HEK293 (cell line): ENCODE measurements at regions not wholly inside any gene's neighbourhood (a gene's known extent, or its start where the extent isn't known, plus 50 kb on each side); places are given as distances from the start of the nearest gene placed in this dataset.

Experiments used
- CTCF ChIA-PET: fragments of 350-600 bp; formaldehyde crosslinking; extraction: SDS; loops from one replicate; lab custom pipeline; 2021; ENCODE audit warnings: antibody characterized with exemption; lab: Yijun Ruan, JAX
- POLR2A ChIA-PET: fragments of 300-600 bp; formaldehyde crosslinking; extraction: SDS; loops from one replicate; lab custom pipeline; 2020; ENCODE audit warnings: antibody characterized with exemption, inconsistent platforms; lab: Yijun Ruan, JAX
- H3K27ac ChIP-seq: fragments of 200-500 bp; sonication (Bioruptor generic); 2 replicates; pipeline ENCODE4 v1.5.1; 2014; ENCODE audit warnings: low read depth, low read length, control low read depth, inconsistent platforms; ENCODE audit errors: extremely low read depth
- H3K36me3 ChIP-seq, 2 experiments: fragments of 200-500 bp in 1 of 2; sonication (Bioruptor generic) in 1 of 2; 1 replicate in 1 of 2; 2 replicates in 1 of 2; pipeline ENCODE4 v1.5.1; 2014 to 2017; ENCODE audit warnings: inconsistent platforms in 2 of 2, low read length in 2 of 2; ENCODE audit not compliant: control insufficient read depth in 2 of 2, insufficient read depth in 1 of 2
- H3K4me1 ChIP-seq: fragments of 200-500 bp; sonication (Bioruptor generic); 2 replicates; pipeline ENCODE4 v1.5.1; 2014; ENCODE audit warnings: mild to moderate bottlenecking, low read length, inconsistent platforms; ENCODE audit not compliant: control insufficient read depth, insufficient read depth
- H3K4me3 ChIP-seq: 2 replicates; pipeline ENCODE4 v1.5.1; 2011; ENCODE audit warnings: low read depth, mild to moderate bottlenecking, control low read depth, low read length, moderate library complexity
- H3K9me3 ChIP-seq: fragments of 200-500 bp; sonication (Bioruptor generic); 2 replicates; pipeline ENCODE4 v1.5.1; 2014; ENCODE audit warnings: low read depth, low read length, inconsistent platforms; ENCODE audit not compliant: control insufficient read depth, insufficient read depth
- GLI2 ChIP-seq: fragments of 450-650 bp; formaldehyde crosslinking; IDR thresholded peaks from 2 replicates; pipeline ENCODE4; 2017; ENCODE audit warnings: missing biosample characterization, missing genetic modification characterization, low read depth, borderline replicate concordance
- GLIS2 ChIP-seq: fragments of 450-650 bp; formaldehyde crosslinking; IDR thresholded peaks from 2 replicates; pipeline ENCODE4 v1.5.1; 2016; ENCODE audit warnings: missing biosample characterization, missing genetic modification characterization
- KLF16 ChIP-seq: fragments of 450-650 bp; formaldehyde crosslinking; IDR thresholded peaks from 2 replicates; pipeline ENCODE4 v1.5.1; 2017; ENCODE audit warnings: missing biosample characterization, missing genetic modification characterization
- KLF9 ChIP-seq: fragments of 450-650 bp; formaldehyde crosslinking; IDR thresholded peaks from 2 replicates; pipeline ENCODE4 v1.5.1; 2016; ENCODE audit warnings: missing biosample characterization, missing genetic modification characterization, low read depth
- MEIS1 ChIP-seq: sonication (generic); formaldehyde crosslinking; IDR thresholded peaks from 2 replicates; pipeline ENCODE4 v1.8.1; 2022; ENCODE audit warnings: missing genetic modification reagents, mild to moderate bottlenecking, borderline replicate concordance
- MYNN ChIP-seq: fragments of 450-650 bp; formaldehyde crosslinking; IDR thresholded peaks from 2 replicates; pipeline ENCODE4 v1.5.1; 2016; ENCODE audit warnings: missing biosample characterization, missing genetic modification characterization, borderline replicate concordance
- OVOL3 ChIP-seq: fragments of 450-650 bp; formaldehyde crosslinking; IDR thresholded peaks from 2 replicates; pipeline ENCODE4 v1.5.1; 2016; ENCODE audit warnings: missing biosample characterization, missing genetic modification characterization
- SCRT1 ChIP-seq: fragments of 450-650 bp; formaldehyde crosslinking; IDR thresholded peaks from 2 replicates; pipeline ENCODE4 v1.5.1; 2016; ENCODE audit warnings: missing biosample characterization, missing genetic modification characterization, borderline replicate concordance
- ZBTB1 ChIP-seq: fragments of 450-650 bp; formaldehyde crosslinking; IDR thresholded peaks from 2 replicates; pipeline ENCODE4 v1.5.1; 2016; ENCODE audit warnings: missing biosample characterization, missing genetic modification characterization
- ZFP41 ChIP-seq: fragments of 450-650 bp; formaldehyde crosslinking; IDR thresholded peaks from 2 replicates; pipeline ENCODE4 v1.5.1; 2016; ENCODE audit warnings: missing biosample characterization, missing genetic modification characterization, borderline replicate concordance
- ZNF114 ChIP-seq: fragments of 450-650 bp; formaldehyde crosslinking; IDR thresholded peaks from 2 replicates; pipeline ENCODE4 v1.5.0; 2017; ENCODE audit warnings: missing biosample characterization, missing genetic modification characterization
- ZNF501 ChIP-seq: fragments of 450-650 bp; formaldehyde crosslinking; IDR thresholded peaks from 2 replicates; pipeline ENCODE4 v1.5.1; 2016; ENCODE audit warnings: missing biosample characterization, missing genetic modification characterization
- ZNF529 ChIP-seq: fragments of 450-650 bp; formaldehyde crosslinking; IDR thresholded peaks from 2 replicates; pipeline ENCODE4 v1.5.1; 2017; ENCODE audit warnings: missing genetic modification characterization, missing biosample characterization; ENCODE audit not compliant: insufficient replicate concordance
- ZNF530 ChIP-seq: fragments of 450-650 bp; formaldehyde crosslinking; IDR thresholded peaks from 2 replicates; pipeline ENCODE4 v1.5.1; 2016; ENCODE audit warnings: low read depth, missing biosample characterization, missing genetic modification characterization
- ZNF585B ChIP-seq: fragments of 450-650 bp; formaldehyde crosslinking; IDR thresholded peaks from 2 replicates; pipeline ENCODE4 v1.5.1; 2016; ENCODE audit warnings: missing biosample characterization, missing genetic modification characterization
- ZNF623 ChIP-seq: fragments of 450-650 bp; formaldehyde crosslinking; IDR thresholded peaks from 2 replicates; pipeline ENCODE4 v1.5.1; 2016; ENCODE audit warnings: missing biosample characterization, missing genetic modification characterization
- ZNF660 ChIP-seq: fragments of 450-650 bp; IDR thresholded peaks from 2 replicates; pipeline ENCODE4 v1.5.1; 2018; ENCODE audit warnings: missing biosample characterization, mild to moderate bottlenecking, missing genetic modification characterization
- ZNF76 ChIP-seq: fragments of 450-650 bp; formaldehyde crosslinking; IDR thresholded peaks from 2 replicates; pipeline ENCODE4; 2016; ENCODE audit warnings: low read depth, missing biosample characterization, missing genetic modification characterization, borderline replicate concordance
- ZNF777 ChIP-seq: fragments of 450-650 bp; formaldehyde crosslinking; IDR thresholded peaks from 2 replicates; pipeline ENCODE4 v1.5.1; 2017; ENCODE audit warnings: missing biosample characterization, missing genetic modification characterization, borderline replicate concordance
- ZSCAN30 ChIP-seq: fragments of 450-650 bp; IDR thresholded peaks from 2 replicates; pipeline ENCODE4 v1.5.1; 2018; ENCODE audit warnings: missing biosample characterization, mild to moderate bottlenecking, missing genetic modification characterization, moderate library complexity
- TF ChIP-seq, protein P1 (sequence below): fragments of 450-650 bp; formaldehyde crosslinking; IDR thresholded peaks from 2 replicates; pipeline ENCODE4 v1.5.1; 2016; ENCODE audit warnings: missing biosample characterization, missing genetic modification characterization
- TF ChIP-seq, protein P2 (sequence below): fragments of 450-650 bp; formaldehyde crosslinking; IDR thresholded peaks from 2 replicates; pipeline ENCODE4 v1.5.1; 2016; ENCODE audit warnings: missing biosample characterization, missing genetic modification characterization

DNA sequence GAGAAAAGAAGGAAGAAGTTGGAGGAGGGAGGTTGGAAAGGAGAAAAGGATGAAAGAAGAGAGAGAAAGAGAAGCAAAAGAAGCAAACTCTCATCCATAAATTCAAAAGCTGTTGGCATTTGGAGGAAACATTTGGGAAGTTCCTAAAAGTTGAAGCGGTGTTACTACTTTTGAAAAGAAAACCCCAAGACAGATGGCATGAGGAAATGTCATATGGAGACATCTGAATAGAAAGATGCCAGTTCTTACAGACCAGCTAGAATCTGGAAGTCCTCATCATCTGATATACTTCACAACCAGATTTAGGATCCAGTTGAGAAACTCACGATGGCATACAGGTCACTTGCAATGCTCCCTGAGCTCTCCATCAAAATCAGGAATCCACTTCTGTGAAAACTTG, 86.9 kb downstream of the RAP2A start:
- TF ChIP-seq ZFP41 (tag by site-specific recombination) (no peak), ZNF530 (tag by site-specific recombination) (no peak), ZBTB1 (tag by site-specific recombination) (no peak), MEIS1 (CRISPR knock-in tag) (no peak), ZNF529 (tag by site-specific recombination) (no peak), KLF16 (tag by site-specific recombination) (no peak), ZNF114 (tag by site-specific recombination) (no peak), KLF9 (tag by site-specific recombination) (no peak), ZNF623 (no peak)
- TF ChIP-seq, protein P1, sequence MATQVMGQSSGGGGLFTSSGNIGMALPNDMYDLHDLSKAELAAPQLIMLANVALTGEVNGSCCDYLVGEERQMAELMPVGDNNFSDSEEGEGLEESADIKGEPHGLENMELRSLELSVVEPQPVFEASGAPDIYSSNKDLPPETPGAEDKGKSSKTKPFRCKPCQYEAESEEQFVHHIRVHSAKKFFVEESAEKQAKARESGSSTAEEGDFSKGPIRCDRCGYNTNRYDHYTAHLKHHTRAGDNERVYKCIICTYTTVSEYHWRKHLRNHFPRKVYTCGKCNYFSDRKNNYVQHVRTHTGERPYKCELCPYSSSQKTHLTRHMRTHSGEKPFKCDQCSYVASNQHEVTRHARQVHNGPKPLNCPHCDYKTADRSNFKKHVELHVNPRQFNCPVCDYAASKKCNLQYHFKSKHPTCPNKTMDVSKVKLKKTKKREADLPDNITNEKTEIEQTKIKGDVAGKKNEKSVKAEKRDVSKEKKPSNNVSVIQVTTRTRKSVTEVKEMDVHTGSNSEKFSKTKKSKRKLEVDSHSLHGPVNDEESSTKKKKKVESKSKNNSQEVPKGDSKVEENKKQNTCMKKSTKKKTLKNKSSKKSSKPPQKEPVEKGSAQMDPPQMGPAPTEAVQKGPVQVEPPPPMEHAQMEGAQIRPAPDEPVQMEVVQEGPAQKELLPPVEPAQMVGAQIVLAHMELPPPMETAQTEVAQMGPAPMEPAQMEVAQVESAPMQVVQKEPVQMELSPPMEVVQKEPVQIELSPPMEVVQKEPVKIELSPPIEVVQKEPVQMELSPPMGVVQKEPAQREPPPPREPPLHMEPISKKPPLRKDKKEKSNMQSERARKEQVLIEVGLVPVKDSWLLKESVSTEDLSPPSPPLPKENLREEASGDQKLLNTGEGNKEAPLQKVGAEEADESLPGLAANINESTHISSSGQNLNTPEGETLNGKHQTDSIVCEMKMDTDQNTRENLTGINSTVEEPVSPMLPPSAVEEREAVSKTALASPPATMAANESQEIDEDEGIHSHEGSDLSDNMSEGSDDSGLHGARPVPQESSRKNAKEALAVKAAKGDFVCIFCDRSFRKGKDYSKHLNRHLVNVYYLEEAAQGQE (tag by site-specific recombination), result no peak
- TF ChIP-seq, all 188 proteins: peak for 0
- POLR2A ChIA-PET, result interaction anchor here (0.6 kb wide), 1 partner anchor 1221 kb away, joined by 9 read pairs; no protein-coding TSS in a partner anchor
- Histone ChIP-seq H3K4me3 (no peak overlapping the region), H3K4me1 (no peaks in the 10 kb centered on the region), H3K36me3 (no peaks in the 10 kb centered on the region), H3K9me3 (no peaks in the 10 kb centered on the region), H3K27ac (no peak overlapping the region)
- CTCF ChIA-PET, result interaction anchor here (0.5 kb wide), 1 partner anchor 489 kb away, joined by 3 read pairs; no protein-coding TSS in a partner anchor

DNA sequence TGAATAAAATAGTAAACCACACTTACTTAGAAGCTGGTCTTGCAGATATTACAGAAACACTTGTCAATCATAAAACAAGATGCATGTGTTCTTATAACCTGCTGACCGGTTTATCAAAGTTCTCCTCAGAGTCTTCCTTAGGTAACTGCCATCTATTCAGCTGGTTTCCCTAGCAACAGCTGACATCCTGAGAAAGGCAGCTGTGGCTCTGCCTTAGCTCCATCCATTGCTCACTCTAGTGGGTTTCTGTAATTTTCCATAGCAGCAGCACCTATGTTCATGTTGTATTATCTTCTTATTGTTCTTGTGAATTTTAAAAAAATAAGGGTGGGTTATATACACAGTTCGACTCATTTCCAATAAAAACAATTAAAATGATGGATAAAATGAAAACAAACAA, 87.8 kb downstream of the RAP2A start:
- Histone ChIP-seq H3K27ac (no peak overlapping the region), H3K4me1 (no peaks in the 10 kb centered on the region), H3K9me3 (no peaks in the 10 kb centered on the region), H3K36me3 (no peaks in the 10 kb centered on the region), H3K4me3 (no peak overlapping the region)
- TF ChIP-seq ZSCAN30, result no peak
- TF ChIP-seq ZNF777, result no peak
- no peak for TF ChIP-seq SCRT1 (tag by site-specific recombination)
- no peak for TF ChIP-seq ZNF585B (tag by site-specific recombination)
- ChIA-PET CTCF (no interaction called here), POLR2A (no interaction called here)

DNA sequence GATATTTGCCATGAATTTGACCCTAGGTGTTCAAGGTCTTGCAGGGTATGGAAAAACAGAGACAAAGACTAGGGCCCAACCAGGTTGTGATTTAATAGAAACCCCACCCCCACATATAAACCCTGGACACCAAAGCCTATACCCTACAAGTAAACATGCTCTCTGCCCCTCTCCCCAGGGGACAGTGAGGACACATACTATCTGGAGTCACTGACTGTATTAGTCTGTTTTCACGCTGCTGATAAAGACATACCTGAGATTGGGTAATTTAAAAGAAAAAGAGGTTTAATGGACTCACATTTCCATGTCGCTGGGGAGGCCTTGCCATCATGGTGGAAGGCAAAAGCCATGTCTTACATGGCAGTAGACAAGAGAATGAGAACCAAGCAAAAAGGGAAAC, 88.3 kb downstream of the RAP2A start:
- ChIA-PET CTCF (no interaction called here), POLR2A (no interaction called here)
- Histone ChIP-seq H3K36me3 (no peaks in the 10 kb centered on the region), H3K4me3 (no peak overlapping the region), H3K9me3 (no peaks in the 10 kb centered on the region), H3K4me1 (no peaks in the 10 kb centered on the region), H3K27ac (no peak overlapping the region)
- TF ChIP-seq GLIS2 (tag by site-specific recombination), result no peak
- TF ChIP-seq GLI2 (tag by site-specific recombination), result no peak
- no peak for TF ChIP-seq ZNF660 (tag by site-specific recombination)
- TF ChIP-seq OVOL3 (tag by site-specific recombination), result no peak
- TF ChIP-seq MEIS1 (CRISPR knock-in tag), result no peak
- TF ChIP-seq ZNF76 (tag by site-specific recombination), result no peak
- TF ChIP-seq MYNN (tag by site-specific recombination), result no peak
- TF ChIP-seq ZNF114 (tag by site-specific recombination), result no peak
- TF ChIP-seq, protein P2, sequence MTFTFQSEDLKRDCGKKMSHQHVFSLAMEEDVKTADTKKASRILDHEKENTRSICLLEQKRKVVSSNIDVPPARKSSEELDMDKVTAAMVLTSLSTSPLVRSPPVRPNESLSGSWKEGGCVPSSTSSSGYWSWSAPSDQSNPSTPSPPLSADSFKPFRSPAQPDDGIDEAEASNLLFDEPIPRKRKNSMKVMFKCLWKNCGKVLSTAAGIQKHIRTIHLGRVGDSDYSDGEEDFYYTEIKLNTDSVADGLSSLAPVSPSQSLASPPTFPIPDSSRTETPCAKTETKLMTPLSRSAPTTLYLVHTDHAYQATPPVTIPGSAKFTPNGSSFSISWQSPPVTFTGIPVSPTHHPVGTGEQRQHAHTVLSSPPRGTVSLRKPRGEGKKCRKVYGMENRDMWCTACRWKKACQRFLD (tag by site-specific recombination), result no peak
- TF ChIP-seq KLF16 (tag by site-specific recombination), result no peak
- no peak for TF ChIP-seq ZNF501 (tag by site-specific recombination)
